H1 (cell line): ENCODE measurements at regions not wholly inside any gene's neighbourhood (a gene's known extent, or its start where the extent isn't known, plus 50 kb on each side); places are given as distances from the start of the nearest gene placed in this dataset.

Experiments used
- CTCF ChIA-PET: fragments of 300-600 bp; sonication (Branson Sonifier 250); formaldehyde crosslinking; loops from one replicate; lab custom pipeline; 2021; ENCODE audit not compliant: partially characterized antibody; lab: Charles Lee
- POLR2A ChIA-PET: fragments of 300-600 bp; sonication (Branson Sonifier 250); formaldehyde crosslinking; loops from one replicate; lab custom pipeline; 2021; ENCODE audit warnings: inconsistent platforms; ENCODE audit not compliant: partially characterized antibody; lab: Charles Lee
- DNase-seq, 2 experiments: peaks; one replicate each; pipeline versions ENCODE4 v3.0.0 to v3.0.0-alpha.2; 2010 to 2022; ENCODE audit warnings: low spot score in 2 of 2, low read depth in 1 of 2, mixed read lengths in 1 of 2
- FAIRE-seq: peaks from 2 replicates; lab custom pipeline; 2011; peaks lifted over from hg19 to GRCh38; lab: Jason Lieb, UNC
- H2AFZ ChIP-seq: 2 replicates; pipeline ENCODE4 v1.8.1; 2012; ENCODE audit warnings: low read length, inconsistent platforms
- H2AK5ac ChIP-seq: 2 replicates; pipeline ENCODE4 v1.6.1; 2013; ENCODE audit warnings: low read depth, low read length
- H2BK120ac ChIP-seq: replicated peaks from 2 replicates; pipeline ENCODE3; 2013; ENCODE audit warnings: low read depth, low read length, inconsistent platforms
- H2BK12ac ChIP-seq: 2 replicates; pipeline ENCODE4 v1.6.1; 2013; ENCODE audit warnings: low read depth, low read length
- H2BK15ac ChIP-seq: 2 replicates; pipeline ENCODE4 v1.6.1; 2013; ENCODE audit warnings: low read length
- H2BK20ac ChIP-seq: 2 replicates; pipeline ENCODE4 v1.6.1; 2013; ENCODE audit warnings: low read length
- H2BK5ac ChIP-seq: 2 replicates; pipeline ENCODE4 v1.6.1; 2013; ENCODE audit warnings: low read depth, low read length
- H3K14ac ChIP-seq: 2 replicates; pipeline ENCODE4 v1.6.1; 2013; ENCODE audit warnings: inconsistent platforms; ENCODE audit not compliant: insufficient read length
- H3K18ac ChIP-seq: 2 replicates; pipeline ENCODE4 v1.6.1; 2013; ENCODE audit warnings: low read length; ENCODE audit errors: extremely low read depth
- H3K23ac ChIP-seq: 2 replicates; pipeline ENCODE4 v1.6.1; 2013; ENCODE audit warnings: inconsistent platforms; ENCODE audit not compliant: insufficient read length
- H3K23me2 ChIP-seq: 2 replicates; pipeline ENCODE4 v1.6.1; 2013; ENCODE audit warnings: low read depth, low read length
- H3K27ac ChIP-seq: 2 replicates; pipeline ENCODE4 v1.6.1; 2011; ENCODE audit warnings: low read depth, low read length, inconsistent platforms
- H3K27me3 ChIP-seq, 4 experiments: replicated peaks in 1 of 4; 1 replicate in 1 of 4; 2 replicates in 3 of 4; pipeline versions ENCODE4 v1.6.1 to v1.8.1; 2011 to 2013; ENCODE audit warnings: low read length in 3 of 4, mild to moderate bottlenecking in 3 of 4, inconsistent platforms in 2 of 4, mixed read lengths in 2 of 4, moderate library complexity in 1 of 4; ENCODE audit not compliant: control insufficient read depth in 3 of 4, insufficient read depth in 3 of 4; ENCODE audit errors: extremely low read depth in 1 of 4
- H3K36me3 ChIP-seq, 4 experiments: 2 replicates each; pipeline versions ENCODE4 v1.6.1 to v1.8.1; 2011 to 2013; ENCODE audit warnings: mild to moderate bottlenecking in 4 of 4, low read length in 3 of 4, moderate library complexity in 2 of 4, control low read depth in 1 of 4, inconsistent platforms in 1 of 4; ENCODE audit not compliant: insufficient read depth in 4 of 4, control insufficient read depth in 2 of 4
- H3K4ac ChIP-seq: replicated peaks from 2 replicates; pipeline ENCODE3; 2013; ENCODE audit warnings: low read length, low read depth, mixed read lengths, inconsistent platforms; ENCODE audit not compliant: insufficient read length
- H3K4me1 ChIP-seq, 4 experiments: replicated peaks in 1 of 4; 1 replicate in 1 of 4; 2 replicates in 3 of 4; pipeline versions ENCODE4 v1.6.1 to v1.8.1; 2011 to 2013; ENCODE audit warnings: low read length in 3 of 4, inconsistent platforms in 2 of 4, mixed read lengths in 1 of 4; ENCODE audit not compliant: insufficient read depth in 4 of 4, control insufficient read depth in 3 of 4
- H3K4me2 ChIP-seq, 2 experiments: 2 replicates each; pipeline versions ENCODE4 v1.6.1 to v1.8.1; 2011 to 2013; ENCODE audit warnings: low read depth in 2 of 2, low read length in 2 of 2, control low read depth in 1 of 2, inconsistent platforms in 1 of 2, mild to moderate bottlenecking in 1 of 2; ENCODE audit not compliant: insufficient read depth in 1 of 2
- H3K4me3 ChIP-seq, 4 experiments: fragments of 200-600, 300-600 bp in 1 of 4; sonication (generic), shearing (Covaris generic), sonication (Bioruptor Twin) in 1 of 4; 2 replicates each; pipeline versions ENCODE4 v1.5.1 to v1.8.1; 2011 to 2016; ENCODE audit warnings: low read length in 4 of 4, low read depth in 3 of 4, control low read depth in 2 of 4, inconsistent platforms in 2 of 4, mild to moderate bottlenecking in 2 of 4, mixed read lengths in 1 of 4, moderate library complexity in 1 of 4; ENCODE audit not compliant: insufficient read depth in 2 of 4; ENCODE audit errors: extremely low read depth in 1 of 4
- H3K56ac ChIP-seq: replicated peaks from 2 replicates; pipeline ENCODE3; 2013; ENCODE audit warnings: low read depth, mild to moderate bottlenecking, mixed read lengths, low read length, inconsistent platforms; ENCODE audit not compliant: insufficient read length
- H3K79me1 ChIP-seq: 2 replicates; pipeline ENCODE4 v1.6.1; 2013; ENCODE audit warnings: low read depth, low read length, control low read depth
- H3K79me2 ChIP-seq, 2 experiments: 2 replicates each; pipeline versions ENCODE4 v1.6.1 to v1.8.1; 2012 to 2013; ENCODE audit warnings: low read length in 2 of 2, mild to moderate bottlenecking in 2 of 2, inconsistent platforms in 1 of 2; ENCODE audit not compliant: insufficient read depth in 2 of 2, control insufficient read depth in 1 of 2
- H3K9ac ChIP-seq, 4 experiments: replicated peaks in 1 of 4; 1 replicate in 1 of 4; 2 replicates in 3 of 4; pipeline versions ENCODE4 v1.6.1 to v1.8.1; 2011 to 2013; ENCODE audit warnings: low read depth in 3 of 4, low read length in 3 of 4, control low read depth in 2 of 4, mild to moderate bottlenecking in 2 of 4, moderate library complexity in 2 of 4, inconsistent platforms in 1 of 4; ENCODE audit errors: extremely low read depth in 1 of 4
- H3K9me3 ChIP-seq, 2 experiments: 2 replicates each; pipeline versions ENCODE4 v1.6.1 to v1.8.1; 2012 to 2013; ENCODE audit warnings: mild to moderate bottlenecking in 2 of 2, moderate library complexity in 2 of 2, control low read depth in 1 of 2, inconsistent platforms in 1 of 2, low read depth in 1 of 2, low read length in 1 of 2, mixed read lengths in 1 of 2; ENCODE audit not compliant: insufficient read depth in 2 of 2
- H4K20me1 ChIP-seq, 2 experiments: replicated peaks in 1 of 2; 2 replicates each; pipeline versions ENCODE3 to v1.8.1; 2011 to 2013; ENCODE audit warnings: inconsistent platforms in 2 of 2, low read length in 2 of 2, mild to moderate bottlenecking in 1 of 2; ENCODE audit not compliant: insufficient read depth in 2 of 2, control insufficient read depth in 1 of 2
- H4K5ac ChIP-seq: 2 replicates; pipeline ENCODE4 v1.6.1; 2013; ENCODE audit warnings: low read length, low read depth, mixed read lengths, inconsistent platforms; ENCODE audit not compliant: insufficient read length
- H4K8ac ChIP-seq: 2 replicates; pipeline ENCODE4 v1.8.0; 2013; ENCODE audit warnings: mild to moderate bottlenecking, moderate library complexity, low read length, inconsistent platforms; ENCODE audit not compliant: insufficient read depth; ENCODE audit errors: extremely low read depth
- H4K91ac ChIP-seq: replicated peaks from 2 replicates; pipeline ENCODE3; 2013; ENCODE audit warnings: low read length, mixed read lengths, inconsistent platforms; ENCODE audit not compliant: insufficient read length
- CREB1 ChIP-seq: IDR thresholded peaks from 2 replicates; pipeline ENCODE4 v1.6.1; 2012; ENCODE audit warnings: inconsistent platforms
- EGR1 ChIP-seq: IDR thresholded peaks from 2 replicates; pipeline ENCODE4 v1.6.1; 2011; ENCODE audit warnings: low read depth, low read length, borderline replicate concordance
- EZH2 ChIP-seq: fragments of 200-600 bp; sonication (generic); IDR thresholded peaks from 2 replicates; pipeline ENCODE4 v1.7.1; 2012; ENCODE audit warnings: low read depth, mild to moderate bottlenecking, moderate library complexity, low read length, inconsistent platforms; ENCODE audit not compliant: severe bottlenecking
- POLR2AphosphoS5 ChIP-seq: IDR thresholded peaks from 2 replicates; pipeline ENCODE4 v1.6.1; 2011; ENCODE audit warnings: low read depth, low read length
- RXRA ChIP-seq: IDR thresholded peaks from 2 replicates; pipeline ENCODE4 v1.6.1; 2011; ENCODE audit warnings: low read depth, mild to moderate bottlenecking, low read length, moderate library complexity; ENCODE audit not compliant: insufficient read depth
- SUZ12 ChIP-seq: fragments of 200-600 bp; sonication (generic); IDR thresholded peaks from 2 replicates; pipeline ENCODE4 v1.6.1; 2012; ENCODE audit warnings: mild to moderate bottlenecking, inconsistent platforms, low read length, moderate library complexity, mixed read lengths
- WGBS, 2 experiments: shearing (Covaris generic) in 1 of 2; methylation state at CpG; one replicate each; pipeline versions ENCODE4 v1.1.6 to v1.1.7; 2013 to 2015; ENCODE audit warnings: low lambda C conversion rate in 2 of 2, mixed read lengths in 2 of 2, inconsistent platforms in 1 of 2, low coverage in 1 of 2, missing lambda C conversion rate in 1 of 2; ENCODE audit not compliant: insufficient replicate concordance in 2 of 2, insufficient coverage in 1 of 2, insufficient read length in 1 of 2; ENCODE audit errors: extremely low coverage in 1 of 2, missing lambda C conversion rate in 1 of 2; 5-methylcytosine and 5-hydroxymethylcytosine counted together

GRCh38 chr3:184641430-184641829, 70.4 kb downstream of the MAGEF1 start:
- ChIA-PET POLR2A (no interaction called here), CTCF (interaction anchor here (0.5 to 2.6 kb wide), 11 partner anchors 11 to 532 kb away, joined by 3 to 6 read pairs (median 4); partner anchors contain the start of gene EPHB3)
- no peak overlapping the region for H3K14ac ChIP-seq
- no peak for FAIRE-seq
- H3K9ac ChIP-seq = no peak overlapping the region
- peaks cover 0 to 10% (median 7%) of the 10 kb centered on the region in 4 experiments; a peak in 6 of 7 replicates for H3K4me1 ChIP-seq
- no peaks in the 10 kb centered on the region for H3K27me3 ChIP-seq
- H2AK5ac ChIP-seq = no peak overlapping the region
- no peak for DNase-seq
- TF ChIP-seq RXRA (no peak), SUZ12 (no peak), POLR2AphosphoS5 (no peak), CREB1 (no peak), EZH2 (no peak), EGR1 (no peak)
- no peak overlapping the region for H3K4ac ChIP-seq
- H4K5ac ChIP-seq = no peak overlapping the region
- no peak overlapping the region for H2BK12ac ChIP-seq
- peaks cover 1% of the 10 kb centered on the region; the same call in 1 of the 2 replicates for H3K23me2 ChIP-seq
- H3K36me3 ChIP-seq = no peaks in the 10 kb centered on the region
- H3K4me2 ChIP-seq = no peak overlapping the region
- no peak overlapping the region for H2BK5ac ChIP-seq
- H4K20me1 ChIP-seq = no peaks in the 10 kb centered on the region
- H3K18ac ChIP-seq = no peak overlapping the region
- no peak overlapping the region for H4K91ac ChIP-seq
- H4K8ac ChIP-seq = no peak overlapping the region
- no peak overlapping the region for H3K23ac ChIP-seq
- no peaks in the 10 kb centered on the region for H3K9me3 ChIP-seq
- no peak overlapping the region for H2BK20ac ChIP-seq
- no peak overlapping the region for H2BK120ac ChIP-seq
- H3K56ac ChIP-seq = no peak overlapping the region
- no peak overlapping the region for H3K4me3 ChIP-seq
- no peaks in the 10 kb centered on the region for H3K79me1 ChIP-seq
- WGBS, 2 experiments = 91% methylated on average over 8 of the region's 8 CpGs; no CpG with 5 or more reads in 1 of the 2 experiments
- no peak overlapping the region for H3K27ac ChIP-seq
- H2AFZ ChIP-seq = no peak overlapping the region
- H2BK15ac ChIP-seq = no peak overlapping the region
- H3K79me2 ChIP-seq = no peaks in the 10 kb centered on the region
